Endodermal cell (in vitro differentiated cells): ENCODE measurements at regions not wholly inside any gene's neighbourhood (a gene's known extent, or its start where the extent isn't known, plus 50 kb on each side); places are given as distances from the start of the nearest gene placed in this dataset.

Source experiments
- DNase-seq: peaks from one replicate; pipeline ENCODE4 v3.0.0-alpha.2; 2017
- H3K27ac ChIP-seq: 2 replicates; pipeline ENCODE4 v1.5.1; 2013; ENCODE audit warnings: mild to moderate bottlenecking, low read depth, low read length, moderate library complexity
- H3K27me3 ChIP-seq: 2 replicates; pipeline ENCODE4 v1.6.1; 2013; ENCODE audit warnings: mild to moderate bottlenecking, low read length, moderate library complexity; ENCODE audit not compliant: insufficient read depth, control insufficient read depth, poor library complexity, severe bottlenecking
- H3K36me3 ChIP-seq: 2 replicates; pipeline ENCODE4 v1.7.0; 2013; ENCODE audit warnings: mild to moderate bottlenecking, low read length, moderate library complexity; ENCODE audit not compliant: control insufficient read depth, insufficient read depth
- H3K4me1 ChIP-seq: one replicate; pipeline ENCODE4 v1.7.0; 2013; ENCODE audit warnings: low read length; ENCODE audit not compliant: control insufficient read depth, insufficient read depth
- H3K4me3 ChIP-seq: 2 replicates; pipeline ENCODE4 v1.5.1; 2013; ENCODE audit warnings: mild to moderate bottlenecking, low read length, moderate library complexity
- H3K9ac ChIP-seq: 2 replicates; pipeline ENCODE4 v1.6.1; 2013; ENCODE audit warnings: mild to moderate bottlenecking, low read length, moderate library complexity; ENCODE audit not compliant: poor library complexity, severe bottlenecking; ENCODE audit errors: extremely low read depth
- H3K9me3 ChIP-seq: 2 replicates; pipeline ENCODE4 v1.6.1; 2013; ENCODE audit warnings: mild to moderate bottlenecking, low read length, moderate library complexity; ENCODE audit not compliant: control insufficient read depth
- H3K27ac Mint-ChIP-seq: 2 replicates; pipeline ENCODE4 v1.8.0; 2020; ENCODE audit warnings: mixed read lengths
- H3K27me3 Mint-ChIP-seq: 2 replicates; pipeline ENCODE4 v1.8.0; 2021; ENCODE audit warnings: mild to moderate bottlenecking, mixed read lengths; ENCODE audit not compliant: insufficient read depth
- H3K36me3 Mint-ChIP-seq: 2 replicates; pipeline ENCODE4 v1.8.0; 2020; ENCODE audit warnings: low read depth, mixed read lengths
- H3K4me1 Mint-ChIP-seq: 2 replicates; pipeline ENCODE4 v1.8.0; 2020; ENCODE audit warnings: mixed read lengths
- H3K4me3 Mint-ChIP-seq: 2 replicates; pipeline ENCODE4 v1.8.0; 2020; ENCODE audit warnings: mild to moderate bottlenecking, moderate library complexity, mixed read lengths
- H3K9me3 Mint-ChIP-seq: 2 replicates; pipeline ENCODE4 v1.8.0; 2020; ENCODE audit warnings: mild to moderate bottlenecking, mixed read lengths
- CTCF ChIP-seq: fragments of 200-600 bp; sonication (generic); conservative IDR thresholded peaks from 2 replicates; pipeline ENCODE4 v1.5.0; 2021; ENCODE audit warnings: antibody characterized with exemption, mild to moderate bottlenecking
- WGBS, 2 experiments: methylation state at CpG; one replicate each; pipeline versions ENCODE4 v1.1.5 to v1.1.7; 2013; ENCODE audit warnings: missing lambda C conversion rate in 2 of 2, mixed read lengths in 1 of 2; ENCODE audit not compliant: insufficient coverage in 1 of 2, insufficient read length in 1 of 2; 5-methylcytosine and 5-hydroxymethylcytosine counted together

DNA sequence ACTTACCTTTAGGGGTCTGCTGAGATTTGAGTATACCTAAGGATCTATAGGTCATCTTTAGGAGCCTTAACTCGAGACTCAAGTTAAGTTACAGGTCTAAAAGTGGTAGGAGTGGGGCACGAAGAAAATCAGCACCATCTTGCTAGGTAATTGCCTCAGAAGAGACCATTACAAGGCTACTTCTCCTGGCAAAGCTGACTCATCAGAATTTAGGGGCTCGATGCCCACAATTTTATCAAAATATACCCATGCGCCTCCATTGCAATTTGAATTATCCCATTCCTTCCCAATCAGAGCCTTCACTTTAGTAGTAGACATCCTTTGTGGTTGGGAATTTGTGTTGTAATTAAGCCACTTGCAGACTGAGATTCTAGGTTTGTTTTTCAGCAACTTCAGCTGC lies 1994.3 kb downstream of the MRPL39 start:
- no peak overlapping the region for H3K27ac ChIP-seq
- 74% methylated on average over 4 of the region's 4 CpGs; no CpG with 5 or more reads in 1 of the 2 experiments for WGBS, 2 experiments
- H3K27me3 ChIP-seq = no peaks in the 10 kb centered on the region
- no peak for TF ChIP-seq CTCF
- DNase-seq = no peak
- Mint-ChIP-seq H3K36me3 (no peaks in the 10 kb centered on the region), H3K9me3 (peaks cover 28% of the 10 kb centered on the region), H3K27me3 (no peaks in the 10 kb centered on the region), H3K4me1 (no peaks in the 10 kb centered on the region), H3K4me3 (no peak overlapping the region), H3K27ac (no peak overlapping the region)
- no peak overlapping the region for H3K4me3 ChIP-seq
- no peak overlapping the region for H3K9ac ChIP-seq
- no peaks in the 10 kb centered on the region for H3K36me3 ChIP-seq
- no peaks in the 10 kb centered on the region for H3K4me1 ChIP-seq
- no peaks in the 10 kb centered on the region for H3K9me3 ChIP-seq

DNA sequence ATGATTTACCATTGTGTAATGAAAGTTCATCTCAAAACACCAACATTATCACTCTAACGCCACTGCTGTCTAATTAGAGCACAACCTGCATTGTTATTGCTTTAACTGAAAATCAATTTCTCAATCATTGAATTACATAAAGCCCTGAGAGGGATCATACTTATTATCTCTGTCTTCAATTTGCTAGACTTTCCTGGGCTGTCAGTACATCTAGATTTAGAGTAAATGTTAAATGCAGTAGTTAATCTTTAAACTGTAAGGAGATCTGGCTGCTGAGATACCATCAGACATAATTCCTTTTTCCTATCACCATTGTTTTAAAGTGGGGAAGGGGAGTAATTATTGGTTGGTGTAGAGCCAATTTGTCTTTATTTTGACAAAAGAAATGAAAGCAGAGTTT lies 1995.1 kb downstream of the MRPL39 start:
- H3K4me1 ChIP-seq = no peaks in the 10 kb centered on the region
- no peak overlapping the region for H3K4me3 ChIP-seq
- no peaks in the 10 kb centered on the region for H3K36me3 Mint-ChIP-seq
- no peak overlapping the region for H3K27ac Mint-ChIP-seq
- no peak overlapping the region for H3K9ac ChIP-seq
- no peaks in the 10 kb centered on the region for H3K27me3 ChIP-seq
- DNase-seq = no peak
- H3K36me3 ChIP-seq = no peaks in the 10 kb centered on the region
- no peak overlapping the region for H3K4me3 Mint-ChIP-seq
- H3K27me3 Mint-ChIP-seq = no peaks in the 10 kb centered on the region
- 91% methylated on average over 1 of the region's 1 CpG; no CpG with 5 or more reads in 1 of the 2 experiments for WGBS, 2 experiments
- no peaks in the 10 kb centered on the region for H3K4me1 Mint-ChIP-seq
- H3K27ac ChIP-seq = no peak overlapping the region
- TF ChIP-seq CTCF = no peak
- no peaks in the 10 kb centered on the region for H3K9me3 ChIP-seq
- peaks cover 32% of the 10 kb centered on the region for H3K9me3 Mint-ChIP-seq

DNA sequence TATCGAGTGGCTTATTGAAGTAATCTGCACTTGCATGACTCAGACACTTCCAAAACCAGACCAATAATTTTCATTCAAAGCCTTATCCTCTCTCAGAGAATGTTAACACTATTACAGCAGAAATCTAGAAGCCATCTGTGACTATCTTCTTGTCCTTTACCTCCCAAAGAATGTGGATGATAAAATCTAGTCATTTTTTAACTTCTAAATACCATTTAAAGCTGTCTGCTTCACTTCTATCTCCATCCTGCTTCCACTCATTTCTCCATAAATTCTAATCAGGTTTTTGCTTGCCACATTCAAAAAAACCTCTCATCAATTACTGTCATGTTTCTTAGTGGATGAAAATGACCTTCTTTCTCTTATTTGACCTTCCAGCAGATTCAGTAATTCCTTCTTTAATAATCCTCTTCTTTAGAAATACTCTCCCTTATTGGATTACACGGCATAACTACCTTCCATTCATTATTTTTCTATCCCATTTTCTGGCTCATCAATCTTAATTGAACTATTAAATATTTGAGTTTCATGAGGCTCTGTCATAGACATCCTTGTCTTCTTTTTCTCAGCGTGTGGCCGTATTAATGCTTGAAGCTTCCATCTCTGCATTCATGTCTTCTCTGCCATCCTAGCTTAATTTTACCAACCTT lies 1999.4 kb downstream of the MRPL39 start:
- DNase-seq = no peak
- Mint-ChIP-seq H3K27ac (no peak overlapping the region), H3K27me3 (no peaks in the 10 kb centered on the region), H3K36me3 (no peaks in the 10 kb centered on the region), H3K4me1 (no peaks in the 10 kb centered on the region), H3K9me3 (peaks cover 54% of the 10 kb centered on the region), H3K4me3 (no peak overlapping the region)
- Histone ChIP-seq H3K9ac (no peak overlapping the region), H3K27me3 (no peaks in the 10 kb centered on the region), H3K4me3 (no peak overlapping the region), H3K36me3 (no peaks in the 10 kb centered on the region), H3K27ac (no peak overlapping the region), H3K4me1 (no peaks in the 10 kb centered on the region), H3K9me3 (peaks cover 14% of the 10 kb centered on the region)
- WGBS, 2 experiments = 72 to 77% methylated on average over 3 to 4 of the region's 4 CpGs
- TF ChIP-seq CTCF = no peak
